Body of pancreas (tissue), 4 donors: ENCODE measurements at regions not wholly inside any gene's neighbourhood (a gene's known extent, or its start where the extent isn't known, plus 50 kb on each side); places are given as distances from the start of the nearest gene placed in this dataset.

Experiments used
- POLR2A ChIP-seq, 3 donors: fragments of 450-650 bp; IDR thresholded peaks; one replicate each; pipeline ENCODE4 v1.6.1; 2016; ENCODE audit warnings: antibody characterized with exemption in 3 of 3, mild to moderate bottlenecking in 2 of 3
- TF ChIP-seq, protein P1 (sequence below), 7 experiments: fragments of 450-650 bp in 4 of 7; fragments of 200-600 bp in 3 of 7; sonication (generic) in 3 of 7; IDR thresholded peaks; one replicate each; pipeline ENCODE4 v1.5.1; 2016 to 2019; ENCODE audit warnings: antibody characterized with exemption in 7 of 7

DNA sequence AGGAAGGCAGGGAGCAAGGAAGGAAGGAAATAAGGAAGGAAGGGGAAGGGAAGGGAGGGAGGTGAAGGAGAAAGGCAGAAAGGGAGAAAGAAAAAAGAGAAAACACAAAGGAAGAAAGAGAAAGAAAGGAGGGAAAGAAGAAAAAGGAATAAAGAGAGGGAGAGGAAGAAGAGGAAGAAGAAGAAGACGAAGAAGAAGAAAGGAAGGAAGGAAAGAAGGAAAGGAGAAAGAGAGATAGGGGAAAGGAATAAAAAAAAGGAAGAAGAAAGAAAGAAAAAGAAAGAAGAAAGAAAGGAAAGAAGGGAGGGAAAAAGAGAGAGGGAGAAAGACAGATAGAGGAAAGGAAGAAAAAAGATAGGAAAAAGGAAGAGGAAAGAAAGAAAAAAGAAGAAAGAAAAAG, 128.0 kb downstream of the MXRA5 start:
- TF ChIP-seq, protein P1, sequence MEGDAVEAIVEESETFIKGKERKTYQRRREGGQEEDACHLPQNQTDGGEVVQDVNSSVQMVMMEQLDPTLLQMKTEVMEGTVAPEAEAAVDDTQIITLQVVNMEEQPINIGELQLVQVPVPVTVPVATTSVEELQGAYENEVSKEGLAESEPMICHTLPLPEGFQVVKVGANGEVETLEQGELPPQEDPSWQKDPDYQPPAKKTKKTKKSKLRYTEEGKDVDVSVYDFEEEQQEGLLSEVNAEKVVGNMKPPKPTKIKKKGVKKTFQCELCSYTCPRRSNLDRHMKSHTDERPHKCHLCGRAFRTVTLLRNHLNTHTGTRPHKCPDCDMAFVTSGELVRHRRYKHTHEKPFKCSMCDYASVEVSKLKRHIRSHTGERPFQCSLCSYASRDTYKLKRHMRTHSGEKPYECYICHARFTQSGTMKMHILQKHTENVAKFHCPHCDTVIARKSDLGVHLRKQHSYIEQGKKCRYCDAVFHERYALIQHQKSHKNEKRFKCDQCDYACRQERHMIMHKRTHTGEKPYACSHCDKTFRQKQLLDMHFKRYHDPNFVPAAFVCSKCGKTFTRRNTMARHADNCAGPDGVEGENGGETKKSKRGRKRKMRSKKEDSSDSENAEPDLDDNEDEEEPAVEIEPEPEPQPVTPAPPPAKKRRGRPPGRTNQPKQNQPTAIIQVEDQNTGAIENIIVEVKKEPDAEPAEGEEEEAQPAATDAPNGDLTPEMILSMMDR (IDR thresholded peaks at IDR 0.05) = no peak
- no peak for TF ChIP-seq POLR2A (IDR thresholded peaks at IDR 0.05)
